ENCODE measurements at regions not wholly inside any gene's neighbourhood (a gene's known extent, or its start where the extent isn't known, plus 50 kb on each side); places are given as distances from the start of the nearest gene placed in this dataset.
"Not testable (repeated sequence)": the region's sequence is repeated elsewhere in the genome, so short reads cannot be mapped to it uniquely, and the experiment has no call there.

DNA sequence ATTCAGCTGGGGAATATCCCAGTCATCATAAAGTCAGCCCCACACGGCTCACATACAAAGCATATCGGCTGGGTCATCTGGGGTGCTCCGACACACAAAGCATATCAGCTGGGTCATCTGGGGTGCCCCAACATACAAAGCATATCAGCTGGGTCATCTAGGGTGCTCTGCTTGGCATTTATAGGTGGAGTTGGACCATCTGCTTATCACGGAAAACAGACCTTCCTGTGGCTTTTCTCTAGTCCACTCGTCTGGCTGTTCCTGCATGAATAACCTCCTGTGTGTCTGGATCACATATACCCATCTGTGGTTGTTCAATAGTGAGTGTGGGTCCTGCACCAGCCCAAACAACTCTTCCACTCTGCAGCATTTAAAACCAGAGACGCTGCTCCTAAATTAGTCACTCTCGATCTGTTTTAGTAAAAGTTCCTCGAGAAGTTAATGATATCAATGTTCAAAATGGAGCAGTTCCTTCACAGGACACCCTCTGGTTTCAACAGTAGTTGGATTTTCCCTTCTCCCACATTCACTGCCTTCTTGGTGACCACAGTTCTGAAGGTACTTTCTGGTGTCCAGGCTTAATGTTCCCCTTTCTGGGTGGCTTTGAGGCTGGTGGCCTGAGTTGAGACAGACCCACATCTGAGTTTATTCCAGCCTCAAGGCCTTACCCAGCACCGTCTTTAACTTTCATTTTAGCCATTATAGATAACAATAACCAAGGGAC lies 70.0 kb upstream of the FRG1 start:
- no peaks in the 10 kb centered on the region for H3K9me3 ChIP-seq
- H3K27ac ChIP-seq (replicated peaks in 1 of 4), result no peak overlapping the region
- TF ChIP-seq EP300 (IDR thresholded peaks at IDR 0.05), result no peak
- TF ChIP-seq POLR2AphosphoS5 (IDR thresholded peaks at IDR 0.05), result no peak
- no peak for TF ChIP-seq POLR2A (IDR thresholded peaks at IDR 0.05; ENCODE audit: low read depth)
- no peak for TF ChIP-seq CTCF (IDR thresholded peaks at IDR 0.05)
- H3K4me1 ChIP-seq, result no peaks in the 10 kb centered on the region
- DNase-seq (ENCODE audit: extremely low spot score), result no peak
- H3K36me3 ChIP-seq, result no peaks in the 10 kb centered on the region
- H3K4me3 ChIP-seq, result no peak overlapping the region
- H3K27me3 ChIP-seq, result no peaks in the 10 kb centered on the region
- 79% methylated on average over 6 of the region's 9 CpGs for WGBS
- intact Hi-C loops (cut with DNase I), result no loop called here

GRCh38 chr4:189874591-189874990 lies 66.1 kb upstream of the FRG1 start:
- no peak overlapping the region for H3K4me3 ChIP-seq
- H3K4me1 ChIP-seq, result no peaks in the 10 kb centered on the region
- TF ChIP-seq POLR2A (IDR thresholded peaks at IDR 0.05; ENCODE audit: low read depth) (no peak), EP300 (IDR thresholded peaks at IDR 0.05) (no peak), POLR2AphosphoS5 (IDR thresholded peaks at IDR 0.05) (no peak), CTCF (IDR thresholded peaks at IDR 0.05) (no peak)
- no peak for DNase-seq (ENCODE audit: extremely low spot score)
- H3K27me3 ChIP-seq, result no peaks in the 10 kb centered on the region
- no peaks in the 10 kb centered on the region for H3K9me3 ChIP-seq
- no peak overlapping the region for H3K27ac ChIP-seq (replicated peaks in 1 of 4)
- intact Hi-C loops (cut with DNase I), result no loop called here
- no peaks in the 10 kb centered on the region for H3K36me3 ChIP-seq
- WGBS, result 79% methylated on average over 2 of the region's 2 CpGs

DNA sequence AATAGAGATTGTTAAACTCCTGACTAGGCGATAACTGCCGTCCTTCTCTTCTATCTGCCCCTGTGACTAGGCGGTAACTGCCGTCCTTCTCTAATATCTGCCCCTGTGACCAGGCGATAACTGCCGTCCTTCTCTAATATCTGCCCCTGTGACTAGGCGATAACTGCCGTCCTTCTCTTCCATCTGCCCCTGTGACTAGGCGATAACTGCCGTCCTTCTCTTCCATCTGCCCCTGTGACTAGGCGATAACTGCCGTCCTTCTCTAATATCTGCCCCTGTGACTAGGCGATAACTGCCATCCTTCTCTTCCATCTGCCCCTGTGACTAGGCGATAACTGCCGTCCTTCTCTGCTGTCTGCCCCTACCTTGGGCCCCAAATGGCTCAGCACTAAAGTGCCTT lies 59.5 kb upstream of the FRG1 start:
- H3K36me3 ChIP-seq; intact Hi-C loops (cut with DNase I); H3K4me3 ChIP-seq; H3K27me3 ChIP-seq; DNase-seq (ENCODE audit: extremely low spot score); H3K9me3 ChIP-seq; H3K27ac ChIP-seq (replicated peaks in 1 of 4); H3K4me1 ChIP-seq: not testable (repeated sequence)
- WGBS, result 92% methylated on average over 15 of the region's 15 CpGs

DNA sequence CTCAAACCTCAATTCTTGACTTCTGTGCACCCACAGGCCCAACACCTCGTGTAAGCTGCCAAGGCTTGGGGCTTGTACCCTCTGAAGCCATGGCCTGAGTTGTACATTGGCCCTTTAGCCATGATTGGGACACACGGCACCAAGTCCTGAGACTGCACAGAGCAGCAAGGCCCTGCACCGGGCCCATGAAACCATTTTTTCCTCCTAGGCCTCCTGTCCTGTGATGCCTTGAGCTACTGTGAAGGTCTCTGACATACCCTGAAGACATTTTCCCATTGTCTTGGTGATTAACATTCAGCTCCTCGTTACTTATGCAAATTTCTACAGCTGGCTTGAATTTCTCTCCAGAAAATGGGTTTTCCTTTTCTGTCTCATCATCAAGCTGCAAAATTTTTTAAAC lies 52.3 kb upstream of the FRG1 start:
- H3K36me3 ChIP-seq; DNase-seq (ENCODE audit: extremely low spot score); H3K4me3 ChIP-seq; H3K27me3 ChIP-seq; H3K4me1 ChIP-seq; intact Hi-C loops (cut with DNase I); H3K27ac ChIP-seq (replicated peaks in 1 of 4); H3K9me3 ChIP-seq: not testable (repeated sequence)
- 75% methylated on average over 4 of the region's 4 CpGs for WGBS

Small RNAs in the stretch of these regions (small RNA-seq; reads per million reads assigned to genes)
- gene RNU1-51P (0 reads per million in 3 donors), gene RNU7-192P (0 reads per million in 3 donors)
